ENCODE measurements at regions not wholly inside any gene's neighbourhood (a gene's known extent, or its start where the extent isn't known, plus 50 kb on each side); places are given as distances from the start of the nearest gene placed in this dataset.

DNA sequence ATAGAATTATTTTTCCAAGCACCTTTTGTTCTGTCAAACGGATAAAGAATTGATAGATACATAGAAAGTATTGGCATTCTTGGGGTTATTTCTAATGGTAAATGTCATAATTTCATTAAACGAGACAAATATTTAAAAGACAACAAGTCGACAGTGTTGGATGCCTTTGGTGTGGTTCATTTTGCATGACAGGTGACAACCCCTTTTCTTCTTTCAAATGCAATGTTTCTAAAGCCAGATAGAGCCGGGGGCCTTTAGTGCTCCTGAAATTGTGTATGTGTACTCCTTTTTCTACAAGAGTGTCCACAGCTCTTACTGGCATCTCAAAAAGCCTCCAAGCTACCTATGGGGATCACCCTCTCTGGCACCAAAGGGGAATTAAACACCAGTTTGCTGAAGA lies 350.8 kb upstream of the ID2 start:
- no peak overlapping the region for H3K27ac ChIP-seq (ENCODE audit: low read length)
- H3K4me3 ChIP-seq (ENCODE audit: low read length): no peak overlapping the region
- H3K4me2 ChIP-seq (ENCODE audit: low read length): no peak overlapping the region
- no peaks in the 10 kb centered on the region for H3K36me3 ChIP-seq (ENCODE audit: insufficient read depth, low read length)
- TF ChIP-seq SMC3 (conservative IDR thresholded peaks at IDR 0.05; ENCODE audit: poor library complexity): no peak
- TF ChIP-seq EZH2 (IDR thresholded peaks at IDR 0.05; ENCODE audit: borderline replicate concordance, insufficient read depth, low read length, poor library complexity, severe bottlenecking): no peak
- TF ChIP-seq MXI1 (conservative IDR thresholded peaks at IDR 0.05; ENCODE audit: poor library complexity, severe bottlenecking): no peak
- TF ChIP-seq, protein P1, sequence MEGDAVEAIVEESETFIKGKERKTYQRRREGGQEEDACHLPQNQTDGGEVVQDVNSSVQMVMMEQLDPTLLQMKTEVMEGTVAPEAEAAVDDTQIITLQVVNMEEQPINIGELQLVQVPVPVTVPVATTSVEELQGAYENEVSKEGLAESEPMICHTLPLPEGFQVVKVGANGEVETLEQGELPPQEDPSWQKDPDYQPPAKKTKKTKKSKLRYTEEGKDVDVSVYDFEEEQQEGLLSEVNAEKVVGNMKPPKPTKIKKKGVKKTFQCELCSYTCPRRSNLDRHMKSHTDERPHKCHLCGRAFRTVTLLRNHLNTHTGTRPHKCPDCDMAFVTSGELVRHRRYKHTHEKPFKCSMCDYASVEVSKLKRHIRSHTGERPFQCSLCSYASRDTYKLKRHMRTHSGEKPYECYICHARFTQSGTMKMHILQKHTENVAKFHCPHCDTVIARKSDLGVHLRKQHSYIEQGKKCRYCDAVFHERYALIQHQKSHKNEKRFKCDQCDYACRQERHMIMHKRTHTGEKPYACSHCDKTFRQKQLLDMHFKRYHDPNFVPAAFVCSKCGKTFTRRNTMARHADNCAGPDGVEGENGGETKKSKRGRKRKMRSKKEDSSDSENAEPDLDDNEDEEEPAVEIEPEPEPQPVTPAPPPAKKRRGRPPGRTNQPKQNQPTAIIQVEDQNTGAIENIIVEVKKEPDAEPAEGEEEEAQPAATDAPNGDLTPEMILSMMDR (IDR thresholded peaks at IDR 0.05; ENCODE audit: poor library complexity, severe bottlenecking): no peak
- no peak for TF ChIP-seq RAD21 (conservative IDR thresholded peaks at IDR 0.05)
- no peak for TF ChIP-seq POLR2AphosphoS5 (IDR thresholded peaks at IDR 0.05)
- TF ChIP-seq, protein P2, sequence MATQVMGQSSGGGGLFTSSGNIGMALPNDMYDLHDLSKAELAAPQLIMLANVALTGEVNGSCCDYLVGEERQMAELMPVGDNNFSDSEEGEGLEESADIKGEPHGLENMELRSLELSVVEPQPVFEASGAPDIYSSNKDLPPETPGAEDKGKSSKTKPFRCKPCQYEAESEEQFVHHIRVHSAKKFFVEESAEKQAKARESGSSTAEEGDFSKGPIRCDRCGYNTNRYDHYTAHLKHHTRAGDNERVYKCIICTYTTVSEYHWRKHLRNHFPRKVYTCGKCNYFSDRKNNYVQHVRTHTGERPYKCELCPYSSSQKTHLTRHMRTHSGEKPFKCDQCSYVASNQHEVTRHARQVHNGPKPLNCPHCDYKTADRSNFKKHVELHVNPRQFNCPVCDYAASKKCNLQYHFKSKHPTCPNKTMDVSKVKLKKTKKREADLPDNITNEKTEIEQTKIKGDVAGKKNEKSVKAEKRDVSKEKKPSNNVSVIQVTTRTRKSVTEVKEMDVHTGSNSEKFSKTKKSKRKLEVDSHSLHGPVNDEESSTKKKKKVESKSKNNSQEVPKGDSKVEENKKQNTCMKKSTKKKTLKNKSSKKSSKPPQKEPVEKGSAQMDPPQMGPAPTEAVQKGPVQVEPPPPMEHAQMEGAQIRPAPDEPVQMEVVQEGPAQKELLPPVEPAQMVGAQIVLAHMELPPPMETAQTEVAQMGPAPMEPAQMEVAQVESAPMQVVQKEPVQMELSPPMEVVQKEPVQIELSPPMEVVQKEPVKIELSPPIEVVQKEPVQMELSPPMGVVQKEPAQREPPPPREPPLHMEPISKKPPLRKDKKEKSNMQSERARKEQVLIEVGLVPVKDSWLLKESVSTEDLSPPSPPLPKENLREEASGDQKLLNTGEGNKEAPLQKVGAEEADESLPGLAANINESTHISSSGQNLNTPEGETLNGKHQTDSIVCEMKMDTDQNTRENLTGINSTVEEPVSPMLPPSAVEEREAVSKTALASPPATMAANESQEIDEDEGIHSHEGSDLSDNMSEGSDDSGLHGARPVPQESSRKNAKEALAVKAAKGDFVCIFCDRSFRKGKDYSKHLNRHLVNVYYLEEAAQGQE (IDR thresholded peaks at IDR 0.05; ENCODE audit: borderline replicate concordance): no peak
- TF ChIP-seq TAF1 (IDR thresholded peaks at IDR 0.05; ENCODE audit: low read depth): no peak
- TF ChIP-seq EP300 (conservative IDR thresholded peaks at IDR 0.05; ENCODE audit: poor library complexity, severe bottlenecking): no peak
- no peaks in the 10 kb centered on the region for H3K9me3 ChIP-seq (ENCODE audit: low read length)
- H2AFZ ChIP-seq (ENCODE audit: low read depth, low read length): no peak overlapping the region
- no peaks in the 10 kb centered on the region for H3K79me2 ChIP-seq (replicated peaks; ENCODE audit: insufficient read depth, low read length)
- no peak overlapping the region for H3K9ac ChIP-seq (ENCODE audit: low read length)
- H3K9me2 ChIP-seq (ENCODE audit: insufficient read depth, low read length): no peaks in the 10 kb centered on the region
- H4K20me1 ChIP-seq (ENCODE audit: insufficient read depth): no peaks in the 10 kb centered on the region
- H3K27me3 ChIP-seq (ENCODE audit: insufficient read depth, low read depth, low read length): no peaks in the 10 kb centered on the region
- no peaks in the 10 kb centered on the region for H3F3A ChIP-seq (ENCODE audit: insufficient read depth, low read length, poor library complexity, severe bottlenecking)

- Histone ChIP-seq H3K79me2 (replicated peaks; ENCODE audit: insufficient read depth, low read length) (no peaks in the 10 kb centered on the region), H3K9me2 (ENCODE audit: insufficient read depth, low read length) (no peaks in the 10 kb centered on the region), H3K4me2 (ENCODE audit: low read length) (no peak overlapping the region), H3F3A (ENCODE audit: insufficient read depth, low read length, poor library complexity, severe bottlenecking) (no peaks in the 10 kb centered on the region), H4K20me1 (ENCODE audit: insufficient read depth) (no peaks in the 10 kb centered on the region), H3K9me3 (ENCODE audit: low read length) (no peaks in the 10 kb centered on the region), H2AFZ (ENCODE audit: low read depth, low read length) (no peak overlapping the region), H3K27me3 (ENCODE audit: insufficient read depth, low read depth, low read length) (no peaks in the 10 kb centered on the region), H3K36me3 (ENCODE audit: insufficient read depth, low read length) (no peaks in the 10 kb centered on the region), H3K9ac (ENCODE audit: low read length) (no peak overlapping the region), H3K4me3 (ENCODE audit: low read length) (no peak overlapping the region), H3K27ac (ENCODE audit: low read length) (no peak overlapping the region)
- TF ChIP-seq SMC3 (conservative IDR thresholded peaks at IDR 0.05; ENCODE audit: poor library complexity) (no peak), TAF1 (IDR thresholded peaks at IDR 0.05; ENCODE audit: low read depth) (no peak), EZH2 (IDR thresholded peaks at IDR 0.05; ENCODE audit: borderline replicate concordance, insufficient read depth, low read length, poor library complexity, severe bottlenecking) (no peak), POLR2AphosphoS5 (IDR thresholded peaks at IDR 0.05) (no peak), EP300 (conservative IDR thresholded peaks at IDR 0.05; ENCODE audit: poor library complexity, severe bottlenecking) (no peak), RAD21 (conservative IDR thresholded peaks at IDR 0.05) (no peak), MXI1 (conservative IDR thresholded peaks at IDR 0.05; ENCODE audit: poor library complexity, severe bottlenecking) (no peak)
- TF ChIP-seq, protein P1 (IDR thresholded peaks at IDR 0.05; ENCODE audit: poor library complexity, severe bottlenecking): no peak
- TF ChIP-seq, protein P2 (IDR thresholded peaks at IDR 0.05; ENCODE audit: borderline replicate concordance): no peak
Observed at GRCh38 chr2:8332646-8333045, 349.2 kb upstream of the ID2 start.

All from neural cell (in vitro differentiated cells).